Stomach (tissue), 4 donors: ENCODE measurements at regions not wholly inside any gene's neighbourhood (a gene's known extent, or its start where the extent isn't known, plus 50 kb on each side); places are given as distances from the start of the nearest gene placed in this dataset.

ENCODE experiments used
- CTCF ChIP-seq, 7 experiments: fragments of 450-650 bp in 4 of 7; fragments of 200-600 bp in 3 of 7; sonication (generic) in 3 of 7; IDR thresholded peaks; one replicate each; pipeline ENCODE4 v1.5.1; 2016 to 2019; ENCODE audit warnings: antibody characterized with exemption in 7 of 7, control low read depth in 2 of 7, mild to moderate bottlenecking in 1 of 7
- POLR2AphosphoS5 ChIP-seq, 3 donors: sonication (generic); formaldehyde crosslinking; IDR thresholded peaks; one replicate each; pipeline ENCODE4 v1.6.1; 2016; ENCODE audit warnings: antibody characterized with exemption in 3 of 3

DNA sequence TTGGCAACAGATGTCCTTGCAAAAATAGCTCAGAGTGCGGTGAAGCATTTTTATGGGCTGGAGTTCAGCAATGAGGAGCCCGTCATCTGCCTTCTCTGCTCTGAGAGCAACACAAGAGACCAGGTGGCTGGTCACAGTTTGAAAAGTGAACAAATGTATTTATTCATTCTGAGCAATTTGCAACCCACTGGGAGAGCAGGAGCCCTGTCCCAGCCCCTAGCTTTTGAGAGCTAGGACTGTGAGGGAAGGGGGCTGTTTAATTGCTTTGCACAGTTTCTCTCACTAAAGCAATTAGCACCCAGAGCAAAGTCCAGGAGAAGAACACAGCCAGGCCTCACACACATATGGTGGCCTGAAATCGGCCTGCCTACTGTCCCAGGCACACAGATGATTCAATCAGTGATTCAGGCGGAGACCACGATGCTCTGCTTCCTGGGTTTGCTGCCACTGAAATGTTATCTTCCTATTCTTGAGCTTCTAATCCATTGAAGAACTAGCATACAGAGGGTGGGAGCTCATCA lies 646.1 kb upstream of the ACVR2A start:
- TF ChIP-seq CTCF (IDR thresholded peaks at IDR 0.05) (no peak), POLR2AphosphoS5 (IDR thresholded peaks at IDR 0.05) (no peak)
